ENCODE measurements at regions not wholly inside any gene's neighbourhood (a gene's known extent, or its start where the extent isn't known, plus 50 kb on each side); places are given as distances from the start of the nearest gene placed in this dataset.

DNA sequence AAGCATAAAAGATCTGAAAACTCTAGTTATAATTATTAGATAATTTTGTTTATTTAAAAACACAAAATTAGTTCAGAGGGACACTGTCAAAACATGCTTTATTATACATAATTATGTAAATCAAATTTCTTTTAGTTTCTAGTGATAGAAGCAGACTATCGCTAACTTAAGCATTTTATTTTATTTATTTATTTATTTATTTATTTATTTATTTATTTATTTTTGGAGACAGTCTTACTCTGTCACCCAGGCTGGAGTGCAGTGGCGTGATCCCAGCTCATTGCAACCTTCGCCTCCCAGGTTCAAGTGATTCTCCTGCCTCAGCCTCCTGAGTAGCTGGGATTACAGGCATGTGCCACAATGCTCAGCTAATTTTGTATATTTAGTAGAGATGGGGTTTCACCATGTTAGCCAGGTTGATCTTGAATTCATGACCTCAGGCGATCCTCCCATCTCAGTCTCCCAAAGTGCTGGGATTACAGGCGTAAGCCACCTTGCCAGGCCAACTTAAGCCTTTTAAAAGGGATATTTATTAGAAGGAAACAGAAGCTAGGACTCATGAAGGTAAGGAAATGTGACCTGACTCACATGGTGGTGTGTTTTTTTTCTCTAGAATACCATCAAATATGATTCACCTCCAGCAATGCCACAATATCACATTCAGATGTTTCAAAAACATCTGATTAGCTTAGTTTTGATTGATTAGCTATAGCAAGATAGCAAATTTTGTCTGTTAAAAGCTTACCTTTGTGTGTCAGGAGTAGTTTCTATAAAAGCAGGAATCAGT, 1357.4 kb upstream of the ADGRL4 start:
- Histone ChIP-seq H3K9me2 (ENCODE audit: low read depth, low read length) (no peaks in the 10 kb centered on the region), H3K36me3 (ENCODE audit: insufficient read depth, low read length) (no peaks in the 10 kb centered on the region), H3K27ac (ENCODE audit: low read depth, low read length, poor library complexity, severe bottlenecking) (no peak overlapping the region), H3K9ac (ENCODE audit: low read length) (no peak overlapping the region), H3K79me2 (ENCODE audit: insufficient read depth, low read length) (no peaks in the 10 kb centered on the region), H2AFZ (ENCODE audit: low read length) (no peak overlapping the region), H3K4me2 (ENCODE audit: low read length) (no peak overlapping the region), H3F3A (ENCODE audit: insufficient read depth, low read length) (no peaks in the 10 kb centered on the region), H4K20me1 (ENCODE audit: insufficient read depth, low read length) (no peaks in the 10 kb centered on the region), H3K4me3 (ENCODE audit: low read depth, low read length, poor library complexity, severe bottlenecking) (no peak overlapping the region), H3K27me3 (ENCODE audit: insufficient read depth, low read length) (no peaks in the 10 kb centered on the region), H3K9me3 (ENCODE audit: low read length) (no peaks in the 10 kb centered on the region), H3K4me1 (ENCODE audit: insufficient read depth, low read length, severe bottlenecking) (no peaks in the 10 kb centered on the region)
- no peak for TF ChIP-seq EZH2 (IDR thresholded peaks at IDR 0.05; ENCODE audit: borderline replicate concordance, low read length)
- TF ChIP-seq, protein P1, sequence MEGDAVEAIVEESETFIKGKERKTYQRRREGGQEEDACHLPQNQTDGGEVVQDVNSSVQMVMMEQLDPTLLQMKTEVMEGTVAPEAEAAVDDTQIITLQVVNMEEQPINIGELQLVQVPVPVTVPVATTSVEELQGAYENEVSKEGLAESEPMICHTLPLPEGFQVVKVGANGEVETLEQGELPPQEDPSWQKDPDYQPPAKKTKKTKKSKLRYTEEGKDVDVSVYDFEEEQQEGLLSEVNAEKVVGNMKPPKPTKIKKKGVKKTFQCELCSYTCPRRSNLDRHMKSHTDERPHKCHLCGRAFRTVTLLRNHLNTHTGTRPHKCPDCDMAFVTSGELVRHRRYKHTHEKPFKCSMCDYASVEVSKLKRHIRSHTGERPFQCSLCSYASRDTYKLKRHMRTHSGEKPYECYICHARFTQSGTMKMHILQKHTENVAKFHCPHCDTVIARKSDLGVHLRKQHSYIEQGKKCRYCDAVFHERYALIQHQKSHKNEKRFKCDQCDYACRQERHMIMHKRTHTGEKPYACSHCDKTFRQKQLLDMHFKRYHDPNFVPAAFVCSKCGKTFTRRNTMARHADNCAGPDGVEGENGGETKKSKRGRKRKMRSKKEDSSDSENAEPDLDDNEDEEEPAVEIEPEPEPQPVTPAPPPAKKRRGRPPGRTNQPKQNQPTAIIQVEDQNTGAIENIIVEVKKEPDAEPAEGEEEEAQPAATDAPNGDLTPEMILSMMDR (IDR thresholded peaks at IDR 0.05; ENCODE audit: low read length): no peak

DNA sequence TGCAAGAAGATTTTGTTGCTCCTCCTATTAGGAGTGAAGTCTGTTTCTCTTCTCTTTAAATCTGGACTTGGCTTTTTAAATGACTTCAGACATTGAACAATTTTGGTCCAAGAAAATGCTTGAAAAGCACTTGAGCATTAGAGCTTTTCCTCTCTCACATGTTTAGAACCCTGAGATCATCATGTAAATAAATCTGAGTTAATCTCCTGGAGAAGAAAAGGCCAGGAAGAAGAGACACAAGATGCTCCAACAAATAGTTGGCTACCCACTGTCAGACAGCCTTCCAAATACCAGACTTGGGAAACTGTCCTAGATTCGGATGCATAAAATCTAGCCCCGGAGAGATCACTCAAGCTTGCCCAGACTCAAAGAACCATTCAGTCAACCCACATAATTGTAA, 1353.1 kb upstream of the ADGRL4 start:
- no peaks in the 10 kb centered on the region for H3K4me1 ChIP-seq (ENCODE audit: insufficient read depth, low read length, severe bottlenecking)
- no peak overlapping the region for H3K9ac ChIP-seq (ENCODE audit: low read length)

DNA sequence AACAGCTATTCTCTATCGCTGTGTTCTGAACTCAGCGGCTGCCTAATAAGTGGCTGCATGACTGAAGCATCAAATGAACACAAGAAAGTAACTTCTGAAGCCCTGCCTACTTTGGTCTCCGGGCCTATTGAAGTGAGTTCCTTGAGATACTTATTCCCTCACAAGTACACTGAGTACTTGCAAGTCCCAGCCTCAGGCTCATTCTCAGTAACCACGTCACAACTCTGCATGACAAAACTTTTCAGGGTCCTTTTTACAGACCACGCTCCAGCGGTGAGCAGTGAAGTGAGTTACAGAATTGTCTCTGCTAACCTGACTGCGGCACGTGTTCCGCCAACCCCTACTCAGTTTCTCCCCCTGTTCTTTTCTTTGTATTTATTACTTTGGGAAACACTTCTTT, 1342.7 kb upstream of the ADGRL4 start:
- H3K36me3 ChIP-seq (ENCODE audit: insufficient read depth, low read length): no peaks in the 10 kb centered on the region
- H3K27me3 ChIP-seq (ENCODE audit: insufficient read depth, low read length): no peaks in the 10 kb centered on the region
- no peak overlapping the region for H2AFZ ChIP-seq (ENCODE audit: low read length)

More for the DNA sequence above, 1353.1 kb upstream of the ADGRL4 start:
- Histone ChIP-seq H3K9me2 (ENCODE audit: low read depth, low read length) (no peaks in the 10 kb centered on the region), H2AFZ (ENCODE audit: low read length) (no peak overlapping the region), H3K79me2 (ENCODE audit: insufficient read depth, low read length) (no peaks in the 10 kb centered on the region), H3F3A (ENCODE audit: insufficient read depth, low read length) (no peaks in the 10 kb centered on the region), H3K4me3 (ENCODE audit: low read depth, low read length, poor library complexity, severe bottlenecking) (no peak overlapping the region), H4K20me1 (ENCODE audit: insufficient read depth, low read length) (no peaks in the 10 kb centered on the region), H3K27me3 (ENCODE audit: insufficient read depth, low read length) (no peaks in the 10 kb centered on the region), H3K36me3 (ENCODE audit: insufficient read depth, low read length) (no peaks in the 10 kb centered on the region), H3K9me3 (ENCODE audit: low read length) (no peaks in the 10 kb centered on the region), H3K4me2 (ENCODE audit: low read length) (no peak overlapping the region), H3K27ac (ENCODE audit: low read depth, low read length, poor library complexity, severe bottlenecking) (no peak overlapping the region)
- TF ChIP-seq EZH2 (IDR thresholded peaks at IDR 0.05; ENCODE audit: borderline replicate concordance, low read length): no peak
- TF ChIP-seq, protein P1 (IDR thresholded peaks at IDR 0.05; ENCODE audit: low read length): no peak

More for the DNA sequence above, 1342.7 kb upstream of the ADGRL4 start:
- no peak for TF ChIP-seq EZH2 (IDR thresholded peaks at IDR 0.05; ENCODE audit: borderline replicate concordance, low read length)
- TF ChIP-seq, protein P1 (IDR thresholded peaks at IDR 0.05; ENCODE audit: low read length): no peak
- H3K9me2 ChIP-seq (ENCODE audit: low read depth, low read length): no peaks in the 10 kb centered on the region
- no peak overlapping the region for H3K4me3 ChIP-seq (ENCODE audit: low read depth, low read length, poor library complexity, severe bottlenecking)
- H3F3A ChIP-seq (ENCODE audit: insufficient read depth, low read length): no peaks in the 10 kb centered on the region
- no peaks in the 10 kb centered on the region for H3K4me1 ChIP-seq (ENCODE audit: insufficient read depth, low read length, severe bottlenecking)
- no peaks in the 10 kb centered on the region for H3K9me3 ChIP-seq (ENCODE audit: low read length)
- H3K4me2 ChIP-seq (ENCODE audit: low read length): no peak overlapping the region
- H3K9ac ChIP-seq (ENCODE audit: low read length): no peak overlapping the region
- no peak overlapping the region for H3K27ac ChIP-seq (ENCODE audit: low read depth, low read length, poor library complexity, severe bottlenecking)
- no peaks in the 10 kb centered on the region for H3K79me2 ChIP-seq (ENCODE audit: insufficient read depth, low read length)
- no peaks in the 10 kb centered on the region for H4K20me1 ChIP-seq (ENCODE audit: insufficient read depth, low read length)
